Psoas muscle (tissue), 7 donors: ENCODE measurements at regions not wholly inside any gene's neighbourhood (a gene's known extent, or its start where the extent isn't known, plus 50 kb on each side); places are given as distances from the start of the nearest gene placed in this dataset.

Source experiments
- ATAC-seq, 4 donors: fragments of 200-7000 bp; cut with Tn5 transposase; one replicate each; pipeline ENCODE4 v1.9.1; 2020; ENCODE audit warnings: moderate library complexity in 3 of 4, mild to moderate bottlenecking in 2 of 4
- DNase-seq, 2 donors: peaks; one replicate each; pipeline ENCODE4 v3.0.0-alpha.2; 2020
- H3K27ac ChIP-seq: fragments of 200-600 bp; one replicate; pipeline ENCODE4 v1.8.0; 2022
- H3K27me3 ChIP-seq, 3 donors: fragments of 200-600 bp in 1 of 3; one replicate each; pipeline versions ENCODE4 v1.6.1 to v1.8.0; 2013 to 2022; ENCODE audit warnings: low read length in 2 of 3, mild to moderate bottlenecking in 2 of 3, moderate library complexity in 1 of 3; ENCODE audit not compliant: insufficient read depth in 3 of 3
- H3K36me3 ChIP-seq, 2 donors: fragments of 200-600 bp in 1 of 2; one replicate each; pipeline versions ENCODE4 v1.6.1 to v1.8.0; 2013 to 2022; ENCODE audit warnings: low read depth in 1 of 2, mild to moderate bottlenecking in 1 of 2, moderate library complexity in 1 of 2; ENCODE audit not compliant: insufficient read depth in 1 of 2
- H3K4me1 ChIP-seq: fragments of 200-600 bp; one replicate; pipeline ENCODE4 v1.8.0; 2022
- H3K4me3 ChIP-seq: fragments of 200-600 bp; one replicate; pipeline ENCODE4 v1.8.0; 2022; ENCODE audit warnings: mild to moderate bottlenecking
- H3K9me3 ChIP-seq: fragments of 200-600 bp; one replicate; pipeline ENCODE4 v1.8.0; 2022
- WGBS, 3 donors: extraction: QIAGEN DNeasy Blood & Tissue Kit; methylation state at CpG; one replicate each; pipeline versions ENCODE4 v1.1.6 to v1.1.7; 2013; 5-methylcytosine and 5-hydroxymethylcytosine counted together
- intact Hi-C, 2 donors: fragments of 100-400 bp; cut with DNase I; formaldehyde crosslinking; loops; one replicate each; pipeline versions ENCODE4 v1.11.0 to v1.14.2; 2022
- TF ChIP-seq, protein P1 (sequence below): fragments of 200-600 bp; IDR thresholded peaks from one replicate; pipeline ENCODE4 v1.8.0; 2022; ENCODE audit warnings: antibody characterized with exemption
- donor health status: healthy with polysubstance abuse.
- donor health status: DM: no; HTN: no; CAD: no; lungs with moderate emphysema.
- donor health status: Bipolar disorder and iron deficiency.
- donor health status: healthy.
- donor health status: DM: yes; HTN: yes; CAD: no.
- donor health status: DM: no; HTN: no; CAD: no.
- donor health status: DM: yes; HTN: yes; CAD: no.

DNA sequence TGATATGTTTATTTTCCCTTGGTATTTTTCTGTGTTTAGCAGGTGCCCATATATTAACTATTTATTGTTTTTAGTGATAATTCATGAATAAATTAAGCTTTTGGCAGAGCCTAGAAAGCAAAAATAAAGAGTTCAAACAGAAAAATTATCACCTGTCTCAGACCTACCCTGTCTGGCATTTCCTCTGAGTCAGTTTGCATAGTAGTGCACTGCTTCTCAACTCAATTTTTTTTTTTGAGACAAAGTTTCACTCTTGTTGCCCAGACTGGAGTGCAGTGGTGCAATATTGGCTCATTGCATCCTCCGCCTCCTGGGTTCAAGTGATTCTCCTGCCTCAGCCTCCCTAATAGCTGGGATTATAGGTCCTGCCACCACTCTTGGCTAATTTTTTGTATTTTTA lies 793.9 kb downstream of the SUCLG1 start:
- TF ChIP-seq, protein P1, sequence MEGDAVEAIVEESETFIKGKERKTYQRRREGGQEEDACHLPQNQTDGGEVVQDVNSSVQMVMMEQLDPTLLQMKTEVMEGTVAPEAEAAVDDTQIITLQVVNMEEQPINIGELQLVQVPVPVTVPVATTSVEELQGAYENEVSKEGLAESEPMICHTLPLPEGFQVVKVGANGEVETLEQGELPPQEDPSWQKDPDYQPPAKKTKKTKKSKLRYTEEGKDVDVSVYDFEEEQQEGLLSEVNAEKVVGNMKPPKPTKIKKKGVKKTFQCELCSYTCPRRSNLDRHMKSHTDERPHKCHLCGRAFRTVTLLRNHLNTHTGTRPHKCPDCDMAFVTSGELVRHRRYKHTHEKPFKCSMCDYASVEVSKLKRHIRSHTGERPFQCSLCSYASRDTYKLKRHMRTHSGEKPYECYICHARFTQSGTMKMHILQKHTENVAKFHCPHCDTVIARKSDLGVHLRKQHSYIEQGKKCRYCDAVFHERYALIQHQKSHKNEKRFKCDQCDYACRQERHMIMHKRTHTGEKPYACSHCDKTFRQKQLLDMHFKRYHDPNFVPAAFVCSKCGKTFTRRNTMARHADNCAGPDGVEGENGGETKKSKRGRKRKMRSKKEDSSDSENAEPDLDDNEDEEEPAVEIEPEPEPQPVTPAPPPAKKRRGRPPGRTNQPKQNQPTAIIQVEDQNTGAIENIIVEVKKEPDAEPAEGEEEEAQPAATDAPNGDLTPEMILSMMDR = no peak
- H3K4me1 ChIP-seq = no peaks in the 10 kb centered on the region
- 91 to 96% (median 96%) methylated on average over 1 of the region's 1 CpG for WGBS, 3 donors
- no peaks in the 10 kb centered on the region for H3K36me3 ChIP-seq
- intact Hi-C loops = no loop called here
- H3K9me3 ChIP-seq = no peaks in the 10 kb centered on the region
- H3K4me3 ChIP-seq = no peak overlapping the region
- DNase-seq (no peak), ATAC-seq (no peak)
- H3K27me3 ChIP-seq = no peaks in the 10 kb centered on the region
- H3K27ac ChIP-seq = no peak overlapping the region

DNA sequence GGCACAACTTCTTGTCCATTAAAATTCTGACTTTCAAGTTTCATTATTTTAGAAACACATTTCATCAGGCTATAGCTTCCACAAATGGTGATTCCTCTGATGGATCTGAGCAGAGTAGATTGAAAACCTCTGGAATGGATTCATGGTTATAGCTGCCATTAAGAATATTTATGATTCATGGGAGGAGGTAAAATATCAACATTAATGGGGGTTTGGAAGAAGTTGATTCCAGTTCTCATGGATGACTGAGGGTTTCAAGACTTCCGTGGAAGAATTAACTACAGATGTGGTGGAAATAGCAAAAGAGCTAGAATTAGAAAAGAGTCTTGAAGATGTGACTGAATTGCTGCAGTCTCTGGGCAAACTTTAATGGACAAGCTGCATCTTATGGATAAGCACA lies 797.4 kb downstream of the SUCLG1 start:
- intact Hi-C loops = no loop called here
- TF ChIP-seq, protein P1 = no peak

DNA sequence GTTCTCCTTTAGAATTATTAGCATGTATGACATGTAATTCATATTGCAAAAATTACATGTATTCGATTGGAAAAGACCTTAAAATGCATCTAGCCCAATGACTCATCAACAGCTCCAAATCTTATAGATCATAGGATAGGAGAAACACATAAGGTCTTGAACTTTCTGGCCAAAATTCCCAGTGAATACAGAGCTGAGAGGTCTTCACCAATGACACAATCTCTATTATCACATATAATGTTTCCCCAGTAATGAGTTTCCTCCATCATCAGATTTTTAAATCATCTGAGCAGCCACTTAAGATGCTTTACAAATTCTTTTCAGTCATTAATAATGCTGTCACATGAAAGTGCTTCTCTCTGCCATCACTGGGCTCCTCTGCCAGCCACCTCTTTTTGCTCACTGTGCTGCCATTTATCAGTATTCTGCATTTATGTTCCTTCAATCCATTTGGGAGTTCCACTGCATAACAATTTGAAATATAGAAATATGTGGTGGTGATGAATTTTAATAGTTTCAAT lies 804.9 kb downstream of the SUCLG1 start:
- H3K4me3 ChIP-seq = no peak overlapping the region
- DNase-seq (no peak), ATAC-seq (no peak)
- H3K4me1 ChIP-seq = no peaks in the 10 kb centered on the region
- TF ChIP-seq, protein P1 = no peak
- no peaks in the 10 kb centered on the region for H3K27me3 ChIP-seq
- no peak overlapping the region for H3K27ac ChIP-seq
- 67 to 75% (median 71%) methylated on average over 1 of the region's 1 CpG for WGBS, 3 donors
- intact Hi-C loops = no loop called here
- no peaks in the 10 kb centered on the region for H3K9me3 ChIP-seq
- no peaks in the 10 kb centered on the region for H3K36me3 ChIP-seq

More for the DNA sequence above, 797.4 kb downstream of the SUCLG1 start:
- no peak overlapping the region for H3K4me3 ChIP-seq
- H3K4me1 ChIP-seq = no peaks in the 10 kb centered on the region
- DNase-seq (no peak), ATAC-seq (no peak)
- H3K9me3 ChIP-seq = no peaks in the 10 kb centered on the region
- no peak overlapping the region for H3K27ac ChIP-seq
- 72 to 78% (median 75%) methylated on average over 1 of the region's 1 CpG for WGBS, 3 donors
- no peaks in the 10 kb centered on the region for H3K36me3 ChIP-seq
- no peaks in the 10 kb centered on the region for H3K27me3 ChIP-seq

DNA sequence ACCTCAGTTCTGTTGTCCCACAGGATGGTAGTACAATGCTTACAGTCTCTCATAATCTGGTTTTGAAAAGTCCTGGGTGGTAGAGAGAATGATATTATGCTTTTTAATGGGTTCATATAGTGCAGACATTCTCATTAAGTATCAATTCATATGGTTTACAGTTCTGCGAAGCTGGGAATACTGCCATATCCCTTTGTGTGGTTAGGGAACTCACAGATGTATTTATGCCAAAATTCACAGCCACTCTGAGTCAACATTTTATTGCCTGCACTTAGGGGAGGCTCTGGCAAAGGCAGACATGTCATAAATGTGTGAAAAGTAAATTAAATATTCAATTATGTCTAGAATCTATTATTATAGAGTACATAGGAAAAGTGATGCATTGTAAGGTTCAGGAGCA lies 808.2 kb downstream of the SUCLG1 start:
- Histone ChIP-seq H3K4me1 (no peaks in the 10 kb centered on the region), H3K4me3 (no peak overlapping the region), H3K36me3 (no peaks in the 10 kb centered on the region), H3K9me3 (no peaks in the 10 kb centered on the region), H3K27ac (no peak overlapping the region), H3K27me3 (no peaks in the 10 kb centered on the region)
- DNase-seq = no peak
- TF ChIP-seq, protein P1 = no peak
- 23 to 39% (median 35%) methylated on average over 1 of the region's 1 CpG for WGBS, 3 donors
- intact Hi-C loops = no loop called here
- no peak for ATAC-seq

DNA sequence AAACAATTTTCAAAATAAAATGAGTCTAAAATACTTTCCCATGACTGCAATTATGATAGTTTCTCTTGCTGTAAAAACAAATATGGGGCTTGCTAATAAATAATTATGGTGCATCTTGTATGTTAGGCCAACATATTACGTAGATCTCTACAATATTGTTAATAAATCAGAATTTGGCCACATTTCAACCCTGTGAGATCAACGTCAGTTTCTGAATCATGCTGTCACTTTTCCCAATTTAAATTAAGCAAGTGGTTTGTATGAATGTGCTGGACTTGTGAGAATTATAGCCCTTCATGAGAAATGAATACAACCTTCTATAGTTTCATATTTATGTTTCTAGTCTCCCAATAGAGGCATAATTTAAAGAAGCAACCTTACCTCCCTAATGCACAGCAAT lies 808.9 kb downstream of the SUCLG1 start:
- intact Hi-C loops = no loop called here
- TF ChIP-seq, protein P1 = no peak
- WGBS, 3 donors = 34 to 50% (median 43%) methylated on average over 2 of the region's 2 CpGs
- Histone ChIP-seq H3K9me3 (no peaks in the 10 kb centered on the region), H3K27me3 (no peaks in the 10 kb centered on the region), H3K4me1 (no peaks in the 10 kb centered on the region), H3K36me3 (no peaks in the 10 kb centered on the region), H3K4me3 (no peak overlapping the region), H3K27ac (no peak overlapping the region)
- DNase-seq (no peak), ATAC-seq (no peak)
